SK-N-SH treated with all-trans-retinoic acid at 6 μM for 48 hours (cell line): ENCODE measurements at regions not wholly inside any gene's neighbourhood (a gene's known extent, or its start where the extent isn't known, plus 50 kb on each side); places are given as distances from the start of the nearest gene placed in this dataset.

Experiments
- CSRNP3 ChIP-seq: fragments of 250-450 bp; sonication (Bioruptor Pico); IDR thresholded peaks from 2 replicates; pipeline ENCODE4 v1.5.1; 2021; ENCODE audit warnings: mild to moderate bottlenecking, moderate library complexity
- ESRRG ChIP-seq: fragments of 250-450 bp; sonication (Bioruptor Pico); IDR thresholded peaks from 2 replicates; pipeline ENCODE4 v1.6.1; 2021; ENCODE audit warnings: mild to moderate bottlenecking
- GLIS3 ChIP-seq: fragments of 250-450 bp; sonication (Bioruptor Pico); IDR thresholded peaks from 2 replicates; pipeline ENCODE4 v1.5.0; 2020; ENCODE audit warnings: mild to moderate bottlenecking, moderate library complexity
- ISL1 ChIP-seq: fragments of 250-450 bp; sonication (Bioruptor Pico); IDR thresholded peaks from 2 replicates; pipeline ENCODE4 v2.1.2; 2022; ENCODE audit warnings: mild to moderate bottlenecking, moderate library complexity
- OSR1 ChIP-seq: fragments of 250-450 bp; sonication (Bioruptor Pico); IDR thresholded peaks from 2 replicates; pipeline ENCODE4 v1.8.0; 2022; ENCODE audit warnings: moderate library complexity, mild to moderate bottlenecking, inconsistent platforms
- PATZ1 ChIP-seq: fragments of 250-450 bp; sonication (Bioruptor Pico); IDR thresholded peaks from 2 replicates; pipeline ENCODE4 v1.8.0; 2020; ENCODE audit warnings: mild to moderate bottlenecking, moderate library complexity, borderline replicate concordance
- PPARA ChIP-seq: fragments of 250-450 bp; sonication (Bioruptor Pico); IDR thresholded peaks from 2 replicates; pipeline ENCODE4 v1.5.0; 2020; ENCODE audit warnings: mild to moderate bottlenecking, borderline replicate concordance
- SNAI2 ChIP-seq: fragments of 250-450 bp; sonication (Bioruptor Pico); IDR thresholded peaks from 2 replicates; pipeline ENCODE4 v1.5.0; 2020; ENCODE audit warnings: mild to moderate bottlenecking, moderate library complexity
- TCF4 ChIP-seq: fragments of 250-450 bp; sonication (Bioruptor Pico); IDR thresholded peaks from 2 replicates; pipeline ENCODE4 v1.8.0; 2021; ENCODE audit warnings: mild to moderate bottlenecking, moderate library complexity, borderline replicate concordance
- ZC3H10 ChIP-seq: fragments of 250-450 bp; sonication (Bioruptor Pico); IDR thresholded peaks from 2 replicates; pipeline ENCODE4 v1.5.1; 2021; ENCODE audit warnings: mild to moderate bottlenecking, moderate library complexity
- ZFP3 ChIP-seq: fragments of 250-450 bp; sonication (Bioruptor Pico); IDR thresholded peaks from 2 replicates; pipeline ENCODE4 v1.5.0; 2020; ENCODE audit warnings: mild to moderate bottlenecking, moderate library complexity
- ZFP30 ChIP-seq: fragments of 450-650 bp; formaldehyde crosslinking; IDR thresholded peaks from 2 replicates; pipeline ENCODE4 v1.5.0; 2022; ENCODE audit warnings: mild to moderate bottlenecking, moderate library complexity
- ZNF8 ChIP-seq: fragments of 450-650 bp; formaldehyde crosslinking; IDR thresholded peaks from 2 replicates; pipeline ENCODE4 v1.5.0; 2020; ENCODE audit warnings: mild to moderate bottlenecking, moderate library complexity
- TF ChIP-seq, protein P1 (sequence below): fragments of 250-450 bp; sonication (Bioruptor Pico); IDR thresholded peaks from 2 replicates; pipeline ENCODE4 v1.5.1; 2020; ENCODE audit warnings: low read depth, mild to moderate bottlenecking, moderate library complexity

GRCh38 chr3:73727117-73727821 is 102.5 kb upstream of the PDZRN3 start:
- TF ChIP-seq GLIS3 (CRISPR knock-in tag), result no peak
- TF ChIP-seq PPARA (CRISPR knock-in tag), result no peak
- no peak for TF ChIP-seq ZC3H10 (CRISPR knock-in tag)
- no peak for TF ChIP-seq PATZ1
- no peak for TF ChIP-seq TCF4 (CRISPR knock-in tag)
- no peak for TF ChIP-seq ZFP3 (CRISPR knock-in tag)
- TF ChIP-seq CSRNP3 (CRISPR knock-in tag), result no peak
- TF ChIP-seq OSR1 (CRISPR knock-in tag), result no peak
- TF ChIP-seq ESRRG (CRISPR knock-in tag), result no peak
- no peak for TF ChIP-seq ISL1 (CRISPR knock-in tag)
- TF ChIP-seq ZFP30 (CRISPR knock-in tag), result no peak
- no peak for TF ChIP-seq SNAI2 (CRISPR knock-in tag)
- no peak for TF ChIP-seq ZNF8 (CRISPR knock-in tag)
- TF ChIP-seq, protein P1, sequence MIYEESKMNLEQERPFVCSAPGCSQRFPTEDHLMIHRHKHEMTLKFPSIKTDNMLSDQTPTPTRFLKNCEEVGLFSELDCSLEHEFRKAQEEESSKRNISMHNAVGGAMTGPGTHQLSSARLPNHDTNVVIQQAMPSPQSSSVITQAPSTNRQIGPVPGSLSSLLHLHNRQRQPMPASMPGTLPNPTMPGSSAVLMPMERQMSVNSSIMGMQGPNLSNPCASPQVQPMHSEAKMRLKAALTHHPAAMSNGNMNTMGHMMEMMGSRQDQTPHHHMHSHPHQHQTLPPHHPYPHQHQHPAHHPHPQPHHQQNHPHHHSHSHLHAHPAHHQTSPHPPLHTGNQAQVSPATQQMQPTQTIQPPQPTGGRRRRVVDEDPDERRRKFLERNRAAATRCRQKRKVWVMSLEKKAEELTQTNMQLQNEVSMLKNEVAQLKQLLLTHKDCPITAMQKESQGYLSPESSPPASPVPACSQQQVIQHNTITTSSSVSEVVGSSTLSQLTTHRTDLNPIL (CRISPR knock-in tag), result no peak
